NCI-H526 treated with DMSO at 0.1 percent for 48 hours (cell line): ENCODE measurements at regions not wholly inside any gene's neighbourhood (a gene's known extent, or its start where the extent isn't known, plus 50 kb on each side); places are given as distances from the start of the nearest gene placed in this dataset.

Experiments used
- DNase-seq: peaks from one replicate; lab custom pipeline; 2025; lab: John Stamatoyannopoulos, UW

- no peak for DNase-seq
Observed at GRCh38 chr16:61596655-61597054, 439.6 kb downstream of the CDH8 start.

DNA sequence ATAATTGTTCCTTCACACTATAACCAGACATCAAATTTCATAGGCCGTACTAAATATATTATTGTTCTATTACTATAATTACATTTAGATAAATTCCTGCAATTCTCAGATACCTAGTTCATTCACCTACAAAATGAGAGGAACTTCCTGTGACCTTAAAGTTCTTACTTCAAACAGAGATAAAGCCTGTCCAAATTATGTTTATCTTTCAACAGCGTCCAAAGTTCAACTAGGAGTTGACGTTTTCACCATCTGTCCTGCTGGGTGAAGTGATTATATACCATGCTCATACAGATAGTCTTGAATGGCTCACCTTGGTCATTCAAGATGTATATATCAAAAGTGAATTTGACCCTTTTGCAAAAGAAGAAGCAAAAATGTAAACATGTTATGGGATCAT lies 440.6 kb downstream of the CDH8 start:
- no peak for DNase-seq

DNA sequence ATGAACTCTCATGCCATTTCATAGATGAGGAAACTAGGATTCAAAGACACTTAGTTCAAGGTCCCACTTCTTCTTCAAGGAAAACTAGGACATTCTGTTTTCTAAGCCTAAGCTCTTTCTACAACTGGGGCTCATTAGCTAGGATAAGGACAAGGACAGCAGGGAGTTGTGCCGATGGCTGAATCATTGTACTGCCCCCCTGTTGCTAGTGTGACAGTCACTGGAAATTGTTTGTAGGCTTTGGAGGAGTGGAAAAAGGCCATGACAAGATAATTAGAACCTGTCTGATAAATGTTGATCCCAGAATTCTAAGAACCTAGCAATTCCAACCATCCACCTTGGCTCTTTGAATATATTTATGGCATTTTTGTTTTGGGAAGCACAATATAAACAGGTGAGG lies 445.7 kb downstream of the CDH8 start:
- DNase-seq, result no peak

DNA sequence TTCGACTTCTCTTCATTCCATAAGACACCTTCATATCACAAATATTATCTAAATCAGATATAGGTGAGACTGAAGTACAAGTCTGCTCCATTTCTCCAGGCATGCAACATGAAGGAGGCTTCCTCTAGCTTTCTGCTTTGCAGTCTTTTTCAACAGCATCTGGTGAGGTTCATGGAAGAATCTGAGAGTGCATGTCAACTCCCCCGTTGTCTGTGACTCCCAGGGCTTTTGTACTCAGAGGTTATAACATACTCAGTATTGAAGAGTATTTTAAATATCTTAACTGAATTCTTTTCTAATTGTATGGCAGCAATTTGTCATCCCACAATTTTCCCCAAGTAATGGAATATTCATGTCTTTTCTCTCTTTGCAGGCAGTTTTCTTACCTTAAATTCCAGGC lies 448.7 kb downstream of the CDH8 start:
- no peak for DNase-seq

DNA sequence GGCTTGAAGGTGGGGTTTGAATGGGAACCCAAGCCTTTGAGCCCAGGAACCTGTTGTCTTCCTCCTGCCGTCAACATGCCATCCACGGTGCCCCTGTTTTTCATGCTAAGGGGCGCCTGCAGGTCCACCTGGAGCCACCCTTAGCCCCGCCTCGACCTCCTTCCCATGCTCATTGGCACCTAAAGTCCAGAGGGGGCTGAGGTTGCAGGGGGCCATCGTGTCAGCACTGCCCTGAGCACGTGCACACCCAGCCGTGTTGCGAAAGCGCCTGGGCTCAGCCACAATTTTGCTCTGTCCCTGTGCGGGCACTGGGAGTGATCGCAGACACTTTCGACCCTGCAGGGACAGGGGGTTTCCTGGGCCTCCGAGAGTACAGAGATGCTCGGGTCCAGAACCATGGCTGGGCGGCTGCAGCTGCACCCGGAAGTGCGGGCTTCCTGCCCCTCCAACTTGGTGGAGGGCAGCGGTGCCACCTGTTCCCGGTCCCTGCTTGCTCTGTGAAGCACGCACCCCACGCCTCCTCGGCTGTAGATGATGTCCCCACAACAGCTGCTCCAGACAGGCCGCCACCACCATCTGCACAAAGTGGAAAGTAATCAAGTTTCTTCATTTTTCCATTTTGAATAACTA lies 454.7 kb downstream of the CDH8 start:
- DNase-seq, result no peak

GRCh38 chr16:61580579-61580978 lies 455.7 kb downstream of the CDH8 start:
- DNase-seq, result no peak

GRCh38 chr16:61579195-61579594 lies 457.0 kb downstream of the CDH8 start:
- DNase-seq, result no peak

- no peak for DNase-seq
Observed at GRCh38 chr16:61576476-61576875, 459.8 kb downstream of the CDH8 start.

GRCh38 chr16:61575617-61576016 lies 460.6 kb downstream of the CDH8 start:
- DNase-seq, result no peak

DNA sequence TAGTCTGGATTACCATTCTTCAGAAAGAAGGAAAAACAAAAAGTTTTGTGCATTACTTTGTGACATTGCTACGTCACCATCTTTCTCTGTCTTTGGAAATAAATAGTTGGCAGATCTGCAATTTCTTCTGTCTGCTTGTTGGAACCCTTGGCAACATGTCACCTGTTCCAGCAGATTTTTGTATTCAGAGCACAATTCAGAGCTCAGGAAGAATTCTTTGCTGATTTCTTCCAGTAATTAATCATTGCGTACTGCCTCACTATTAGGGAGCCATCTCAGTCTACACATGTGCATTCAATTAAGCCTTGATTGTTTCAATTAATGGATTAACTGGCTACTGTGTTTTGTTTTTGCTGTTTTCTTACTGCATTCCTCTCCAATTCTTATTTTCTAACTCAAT lies 467.2 kb downstream of the CDH8 start:
- DNase-seq, result no peak

- DNase-seq, result no peak
Observed at GRCh38 chr16:61564716-61565115, 471.5 kb downstream of the CDH8 start.

GRCh38 chr16:61555718-61556441 lies 480.4 kb downstream of the CDH8 start:
- no peak for DNase-seq

- DNase-seq, result no peak
Observed at GRCh38 chr16:61549327-61549726, 486.9 kb downstream of the CDH8 start.

GRCh38 chr16:61547626-61548025 lies 488.6 kb downstream of the CDH8 start:
- DNase-seq, result no peak

- no peak for DNase-seq
Observed at GRCh38 chr16:61544165-61544564, 492.1 kb downstream of the CDH8 start.

DNA sequence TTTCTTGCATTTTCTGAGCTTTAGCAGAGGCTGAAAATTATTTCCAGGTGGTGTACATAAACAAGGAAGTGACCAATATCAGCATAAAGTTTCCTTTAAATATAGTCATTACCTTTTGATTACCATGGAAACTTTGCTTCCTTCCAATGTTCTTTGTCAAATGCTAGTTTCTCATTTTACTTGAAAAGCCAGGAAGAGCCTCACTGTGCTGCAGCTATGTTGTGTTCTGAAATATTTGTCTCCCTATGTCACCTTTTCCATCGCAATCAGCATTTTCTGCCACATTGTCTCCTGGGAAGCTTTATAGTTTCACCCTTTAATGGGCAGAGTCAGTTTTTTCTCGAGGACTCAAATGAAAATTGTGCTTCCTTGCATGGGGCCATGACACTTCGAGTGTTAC lies 496.0 kb downstream of the CDH8 start:
- no peak for DNase-seq

DNA sequence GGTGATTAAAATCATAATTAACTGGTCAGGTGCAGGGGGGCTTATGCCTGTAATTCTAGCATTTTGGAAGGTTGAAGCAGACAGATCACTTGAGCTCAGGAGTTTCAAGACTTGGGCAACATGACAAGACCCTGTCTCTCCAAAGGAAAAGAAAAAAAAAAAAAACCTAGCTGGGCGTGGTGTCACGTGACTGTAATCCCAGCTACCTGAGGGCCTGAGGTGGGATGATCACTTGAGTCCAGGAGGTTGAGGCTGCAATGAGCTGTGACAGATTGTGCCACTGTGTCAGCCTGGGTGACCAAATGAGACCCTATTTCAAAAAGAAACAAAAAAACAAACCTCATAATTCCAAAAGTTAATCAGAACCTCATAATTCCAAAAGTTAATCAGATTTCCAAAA lies 505.5 kb downstream of the CDH8 start:
- no peak for DNase-seq

GRCh38 chr16:61500851-61501250 lies 535.4 kb downstream of the CDH8 start:
- no peak for DNase-seq

DNA sequence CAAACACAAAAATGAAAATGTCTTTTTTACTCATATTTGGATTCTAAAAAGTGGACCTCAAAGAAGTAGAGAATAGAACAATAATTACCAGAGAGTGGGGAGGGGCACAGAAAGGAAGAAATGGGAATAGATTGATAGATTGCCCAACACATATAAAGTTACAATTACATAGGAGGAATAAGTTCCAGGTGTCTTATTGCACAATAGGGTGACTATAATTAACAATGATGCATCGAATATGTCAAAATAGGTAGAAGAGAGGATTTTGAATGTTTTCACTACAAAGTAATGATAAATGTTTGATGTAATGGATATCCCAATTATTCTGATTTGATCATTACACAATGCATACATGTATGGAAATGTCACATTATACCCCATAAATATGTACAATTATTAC lies 556.0 kb downstream of the CDH8 start:
- no peak for DNase-seq

- DNase-seq, result no peak
Observed at GRCh38 chr16:61471737-61472136, 564.5 kb downstream of the CDH8 start.

GRCh38 chr16:61471023-61471422 lies 565.2 kb downstream of the CDH8 start:
- no peak for DNase-seq

DNA sequence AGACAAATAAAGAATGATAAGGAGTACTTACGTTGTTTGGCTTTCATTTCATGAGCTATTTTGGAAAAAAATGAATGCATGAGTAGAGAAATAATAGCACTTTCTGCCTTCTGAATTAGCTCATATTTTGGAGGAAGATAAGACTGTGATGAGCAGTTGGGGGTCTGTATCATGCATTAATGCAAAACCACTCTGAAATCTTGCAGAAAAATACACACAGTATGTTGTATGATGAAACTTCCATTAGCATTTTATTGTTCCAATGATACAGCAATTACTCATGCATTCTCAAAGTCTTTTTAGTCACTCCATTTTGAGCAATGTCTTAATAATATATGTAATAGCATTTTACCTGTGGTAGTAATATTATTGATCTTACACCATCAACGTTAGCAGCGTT lies 571.0 kb downstream of the CDH8 start:
- no peak for DNase-seq

GRCh38 chr16:61460020-61460419 lies 576.2 kb downstream of the CDH8 start:
- no peak for DNase-seq

GRCh38 chr16:61435346-61435745 lies 600.9 kb downstream of the CDH8 start:
- DNase-seq, result no peak
